T47D (cell line): ENCODE measurements at regions not wholly inside any gene's neighbourhood (a gene's known extent, or its start where the extent isn't known, plus 50 kb on each side); places are given as distances from the start of the nearest gene placed in this dataset.
A peak's percentile ranks its signal among the peaks of the same experiment; 100 is the strongest.
"Not testable (repeated sequence)": the region's sequence is repeated elsewhere in the genome, so short reads cannot be mapped to it uniquely, and the experiment has no call there.

ENCODE experiments used
- DNase-seq, 2 experiments: peaks; one replicate each; pipeline versions ENCODE4 v3.0.0 to v3.0.0-alpha.2; 2011 to 2012; ENCODE audit warnings: low read depth in 1 of 2, low spot score in 1 of 2
- JUND ChIP-seq: IDR thresholded peaks from 2 replicates; pipeline ENCODE4 v1.6.1; 2012; ENCODE audit warnings: low read depth
- in situ Hi-C: cut with HindIII; loops from 2 replicates; pipeline ENCODE4 v1.10.0; 2016; ENCODE audit warnings: low sequenced_read_pairs, low pct_unique_long_range_greater_than_20kb

GRCh38 chr12:19608039-19608438, 168.7 kb downstream of the AEBP2 start:
- no peak for TF ChIP-seq JUND
- DNase-seq = no peak
- in situ Hi-C loops = no loop called here

GRCh38 chr12:19613051-19613535, 173.8 kb downstream of the AEBP2 start:
- DNase-seq = no peak
- TF ChIP-seq JUND = no peak
- in situ Hi-C loops = no loop called here

- no peak for TF ChIP-seq JUND
- DNase-seq = no peak
- in situ Hi-C loops = no loop called here
Observed at GRCh38 chr12:19614601-19615383, 175.5 kb downstream of the AEBP2 start.

- no peak for TF ChIP-seq JUND
- no peak for DNase-seq
- in situ Hi-C loops = no loop called here
Observed at GRCh38 chr12:19615384-19615725, 176.1 kb downstream of the AEBP2 start.

GRCh38 chr12:19616781-19617180, 177.5 kb downstream of the AEBP2 start:
- in situ Hi-C loops = no loop called here
- DNase-seq = no peak
- no peak for TF ChIP-seq JUND

- peak in 1 of 2 experiments; percentile 52 for DNase-seq
- in situ Hi-C loops = no loop called here
- TF ChIP-seq JUND = no peak
Observed at GRCh38 chr12:19620222-19620621, 180.9 kb downstream of the AEBP2 start.

GRCh38 chr12:19623751-19624399, 184.6 kb downstream of the AEBP2 start:
- DNase-seq = no peak
- TF ChIP-seq JUND = no peak
- in situ Hi-C loops = no loop called here

- in situ Hi-C loops = no loop called here
- no peak for TF ChIP-seq JUND
- no peak for DNase-seq
Observed at GRCh38 chr12:19624491-19624890, 185.2 kb downstream of the AEBP2 start.

GRCh38 chr12:19625551-19625950, 186.3 kb downstream of the AEBP2 start:
- in situ Hi-C loops = not testable (repeated sequence)
- DNase-seq = peak in 1 of 2 experiments; percentile 15

- no peak for DNase-seq
- no peak for TF ChIP-seq JUND
- in situ Hi-C loops = no loop called here
Observed at GRCh38 chr12:19627719-19628118, 188.4 kb downstream of the AEBP2 start.

GRCh38 chr12:19630536-19630935, 191.2 kb downstream of the AEBP2 start:
- in situ Hi-C loops = no loop called here
- DNase-seq = no peak

GRCh38 chr12:19633194-19633593, 193.9 kb downstream of the AEBP2 start:
- no peak for TF ChIP-seq JUND
- no peak for DNase-seq
- in situ Hi-C loops = no loop called here

More at GRCh38 chr12:19630536-19630935, 191.2 kb downstream of the AEBP2 start:
- no peak for TF ChIP-seq JUND

- no peak for TF ChIP-seq JUND
- DNase-seq = no peak
- in situ Hi-C loops = no loop called here
Observed at GRCh38 chr12:19633641-19634040, 194.3 kb downstream of the AEBP2 start.
